SK-N-SH treated with all-trans-retinoic acid at 6 μM for 48 hours (cell line): ENCODE measurements at regions not wholly inside any gene's neighbourhood (a gene's known extent, or its start where the extent isn't known, plus 50 kb on each side); places are given as distances from the start of the nearest gene placed in this dataset.

Source experiments
- ATAC-seq: fragments of 200-7000 bp; cut with Tn5 transposase; 3 replicates; pipeline ENCODE4 v1.9.1; 2020; ENCODE audit warnings: mild to moderate bottlenecking, moderate library complexity
- BACH2 ChIP-seq: fragments of 250-450 bp; sonication (Bioruptor Pico); IDR thresholded peaks from 2 replicates; pipeline ENCODE4 v1.9.0; 2021; ENCODE audit warnings: mild to moderate bottlenecking, borderline replicate concordance
- CSDC2 ChIP-seq: fragments of 250-450 bp; sonication (Bioruptor Pico); IDR thresholded peaks from 2 replicates; pipeline ENCODE4 v1.5.0; 2020; ENCODE audit warnings: mild to moderate bottlenecking, moderate library complexity
- CSRNP3 ChIP-seq: fragments of 250-450 bp; sonication (Bioruptor Pico); IDR thresholded peaks from 2 replicates; pipeline ENCODE4 v1.5.1; 2021; ENCODE audit warnings: mild to moderate bottlenecking, moderate library complexity
- ESRRG ChIP-seq: fragments of 250-450 bp; sonication (Bioruptor Pico); IDR thresholded peaks from 2 replicates; pipeline ENCODE4 v1.6.1; 2021; ENCODE audit warnings: mild to moderate bottlenecking
- GLIS3 ChIP-seq: fragments of 250-450 bp; sonication (Bioruptor Pico); IDR thresholded peaks from 2 replicates; pipeline ENCODE4 v1.5.0; 2020; ENCODE audit warnings: mild to moderate bottlenecking, moderate library complexity
- ISL1 ChIP-seq: fragments of 250-450 bp; sonication (Bioruptor Pico); IDR thresholded peaks from 2 replicates; pipeline ENCODE4 v2.1.2; 2022; ENCODE audit warnings: mild to moderate bottlenecking, moderate library complexity
- OSR1 ChIP-seq: fragments of 250-450 bp; sonication (Bioruptor Pico); IDR thresholded peaks from 2 replicates; pipeline ENCODE4 v1.8.0; 2022; ENCODE audit warnings: moderate library complexity, mild to moderate bottlenecking, inconsistent platforms
- PATZ1 ChIP-seq: fragments of 250-450 bp; sonication (Bioruptor Pico); IDR thresholded peaks from 2 replicates; pipeline ENCODE4 v1.8.0; 2020; ENCODE audit warnings: mild to moderate bottlenecking, moderate library complexity, borderline replicate concordance
- POU6F1 ChIP-seq: fragments of 250-450 bp; sonication (Bioruptor Pico); IDR thresholded peaks from 2 replicates; pipeline ENCODE4 v1.8.0; 2021; ENCODE audit warnings: low read depth, mild to moderate bottlenecking, moderate library complexity, borderline replicate concordance
- PPARA ChIP-seq: fragments of 250-450 bp; sonication (Bioruptor Pico); IDR thresholded peaks from 2 replicates; pipeline ENCODE4 v1.5.0; 2020; ENCODE audit warnings: mild to moderate bottlenecking, borderline replicate concordance
- RARB ChIP-seq: fragments of 250-450 bp; sonication (Bioruptor Pico); IDR thresholded peaks from 2 replicates; pipeline ENCODE4 v1.8.0; 2021; ENCODE audit warnings: mild to moderate bottlenecking, moderate library complexity
- SNAI2 ChIP-seq: fragments of 250-450 bp; sonication (Bioruptor Pico); IDR thresholded peaks from 2 replicates; pipeline ENCODE4 v1.5.0; 2020; ENCODE audit warnings: mild to moderate bottlenecking, moderate library complexity
- TCF4 ChIP-seq: fragments of 250-450 bp; sonication (Bioruptor Pico); IDR thresholded peaks from 2 replicates; pipeline ENCODE4 v1.8.0; 2021; ENCODE audit warnings: mild to moderate bottlenecking, moderate library complexity, borderline replicate concordance
- TOX ChIP-seq: fragments of 250-450 bp; sonication (Bioruptor Pico); IDR thresholded peaks from 2 replicates; pipeline ENCODE4 v1.8.0; 2021; ENCODE audit warnings: mild to moderate bottlenecking, moderate library complexity, borderline replicate concordance
- ZC3H10 ChIP-seq: fragments of 250-450 bp; sonication (Bioruptor Pico); IDR thresholded peaks from 2 replicates; pipeline ENCODE4 v1.5.1; 2021; ENCODE audit warnings: mild to moderate bottlenecking, moderate library complexity
- ZFP30 ChIP-seq: fragments of 450-650 bp; formaldehyde crosslinking; IDR thresholded peaks from 2 replicates; pipeline ENCODE4 v1.5.0; 2022; ENCODE audit warnings: mild to moderate bottlenecking, moderate library complexity
- ZNF565 ChIP-seq: fragments of 450-650 bp; formaldehyde crosslinking; conservative IDR thresholded peaks from 2 replicates; pipeline ENCODE4 v1.5.0; 2020; ENCODE audit warnings: low read depth, mild to moderate bottlenecking, moderate library complexity
- ZNF70 ChIP-seq: fragments of 450-650 bp; formaldehyde crosslinking; IDR thresholded peaks from 2 replicates; pipeline ENCODE4 v1.5.0; 2020; ENCODE audit warnings: mild to moderate bottlenecking, moderate library complexity
- ZNF8 ChIP-seq: fragments of 450-650 bp; formaldehyde crosslinking; IDR thresholded peaks from 2 replicates; pipeline ENCODE4 v1.5.0; 2020; ENCODE audit warnings: mild to moderate bottlenecking, moderate library complexity
- TF ChIP-seq, protein P1 (sequence below): fragments of 250-450 bp; sonication (Bioruptor Pico); IDR thresholded peaks from 2 replicates; pipeline ENCODE4 v1.5.1; 2020; ENCODE audit warnings: low read depth, mild to moderate bottlenecking, moderate library complexity

GRCh38 chr2:33873076-33873605, 274.0 kb upstream of the FAM98A start:
- ATAC-seq = no peak
- TF ChIP-seq ZNF8 (CRISPR knock-in tag) (no peak), OSR1 (CRISPR knock-in tag) (no peak), GLIS3 (CRISPR knock-in tag) (no peak), ISL1 (CRISPR knock-in tag) (no peak), PATZ1 (CRISPR knock-in tag) (no peak), SNAI2 (CRISPR knock-in tag) (no peak)
- TF ChIP-seq, protein P1, sequence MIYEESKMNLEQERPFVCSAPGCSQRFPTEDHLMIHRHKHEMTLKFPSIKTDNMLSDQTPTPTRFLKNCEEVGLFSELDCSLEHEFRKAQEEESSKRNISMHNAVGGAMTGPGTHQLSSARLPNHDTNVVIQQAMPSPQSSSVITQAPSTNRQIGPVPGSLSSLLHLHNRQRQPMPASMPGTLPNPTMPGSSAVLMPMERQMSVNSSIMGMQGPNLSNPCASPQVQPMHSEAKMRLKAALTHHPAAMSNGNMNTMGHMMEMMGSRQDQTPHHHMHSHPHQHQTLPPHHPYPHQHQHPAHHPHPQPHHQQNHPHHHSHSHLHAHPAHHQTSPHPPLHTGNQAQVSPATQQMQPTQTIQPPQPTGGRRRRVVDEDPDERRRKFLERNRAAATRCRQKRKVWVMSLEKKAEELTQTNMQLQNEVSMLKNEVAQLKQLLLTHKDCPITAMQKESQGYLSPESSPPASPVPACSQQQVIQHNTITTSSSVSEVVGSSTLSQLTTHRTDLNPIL = no peak

DNA sequence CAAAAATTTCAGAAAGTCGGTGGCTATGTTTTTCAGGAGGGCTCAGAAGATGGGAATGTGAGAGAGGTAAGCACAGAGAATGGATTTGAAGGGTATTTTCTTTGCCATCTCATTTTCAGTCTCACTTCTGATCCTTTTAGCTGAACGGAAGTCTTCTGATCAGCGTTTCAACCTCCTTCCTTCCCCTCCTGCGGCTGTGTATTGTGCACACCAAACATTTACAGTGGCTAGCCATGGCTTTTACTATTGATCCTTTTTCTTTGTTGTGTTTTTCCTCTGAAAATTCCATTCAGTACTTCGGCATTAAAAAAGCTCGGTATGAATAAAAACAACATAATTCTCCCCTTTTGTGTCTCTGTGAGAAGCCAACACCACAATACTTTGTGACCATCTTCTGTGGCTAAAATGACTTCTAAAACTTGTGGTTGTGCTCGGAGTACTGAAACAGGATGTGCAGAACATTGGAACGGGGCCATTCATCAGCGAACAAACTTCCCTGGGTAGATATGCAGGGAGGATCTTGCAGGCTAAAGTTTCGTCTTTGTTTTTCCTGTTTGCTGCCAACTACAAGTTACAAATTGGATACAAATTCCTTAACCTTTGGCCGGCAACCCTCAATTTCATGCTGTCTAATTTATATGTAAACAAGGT, 260.8 kb upstream of the FAM98A start:
- no peak for TF ChIP-seq ZNF565 (CRISPR knock-in tag)
- TF ChIP-seq BACH2 (CRISPR knock-in tag) = no peak
- no peak for TF ChIP-seq SNAI2 (CRISPR knock-in tag)
- no peak for TF ChIP-seq PATZ1 (CRISPR knock-in tag)
- TF ChIP-seq ISL1 (CRISPR knock-in tag) = no peak
- TF ChIP-seq PPARA (CRISPR knock-in tag) = no peak
- no peak for TF ChIP-seq RARB
- TF ChIP-seq ZFP30 = no peak
- TF ChIP-seq POU6F1 = no peak
- no peak for TF ChIP-seq ESRRG (CRISPR knock-in tag)
- no peak for TF ChIP-seq CSDC2 (CRISPR knock-in tag)
- TF ChIP-seq TCF4 (CRISPR knock-in tag) = no peak
- no peak for TF ChIP-seq ZNF70 (CRISPR knock-in tag)
- no peak for TF ChIP-seq TOX (CRISPR knock-in tag)
- no peak for TF ChIP-seq CSRNP3
- no peak for TF ChIP-seq ZNF8 (CRISPR knock-in tag)
- ATAC-seq = no peak

- TF ChIP-seq PPARA (CRISPR knock-in tag) (no peak), ZC3H10 (CRISPR knock-in tag) (no peak), SNAI2 (CRISPR knock-in tag) (no peak), CSRNP3 (no peak), ZNF8 (CRISPR knock-in tag) (no peak), OSR1 (CRISPR knock-in tag) (no peak)
- TF ChIP-seq, protein P1 = no peak
- no peak for ATAC-seq
Observed at GRCh38 chr2:33859176-33859575, 260.1 kb upstream of the FAM98A start.
